GM18858 (cell line): ENCODE measurements at regions not wholly inside any gene's neighbourhood (a gene's known extent, or its start where the extent isn't known, plus 50 kb on each side); places are given as distances from the start of the nearest gene placed in this dataset.

Experiments
- ATAC-seq: cut with Tn5 transposase; IDR thresholded peaks from one replicate; pipeline ENCODE4 v1.9.1; 2021; ENCODE audit not compliant: unreplicated experiment

GRCh38 chr1:192943522-192943921 lies 115.6 kb downstream of the UCHL5 start:
- ATAC-seq, result no peak

- no peak for ATAC-seq
Observed at GRCh38 chr1:192945390-192946130, 113.6 kb downstream of the UCHL5 start.

GRCh38 chr1:192949783-192950182 lies 109.4 kb downstream of the UCHL5 start:
- ATAC-seq, result no peak

- ATAC-seq, result no peak
Observed at GRCh38 chr1:192950926-192951325, 108.2 kb downstream of the UCHL5 start.

- ATAC-seq, result peak; percentile 95
Observed at GRCh38 chr1:192951691-192952460, 107.3 kb downstream of the UCHL5 start.

GRCh38 chr1:192952646-192953045 lies 106.5 kb downstream of the UCHL5 start:
- no peak for ATAC-seq

GRCh38 chr1:192954705-192955265 lies 104.4 kb downstream of the UCHL5 start:
- ATAC-seq, result no peak

- no peak for ATAC-seq
Observed at GRCh38 chr1:192958350-192958749, 100.8 kb downstream of the UCHL5 start.

GRCh38 chr1:192958871-192959270 lies 100.3 kb downstream of the UCHL5 start:
- ATAC-seq, result no peak

GRCh38 chr1:192959657-192960186 lies 99.4 kb downstream of the UCHL5 start:
- ATAC-seq, result no peak
